Tibial nerve (tissue), 4 donors: ENCODE measurements at regions not wholly inside any gene's neighbourhood (a gene's known extent, or its start where the extent isn't known, plus 50 kb on each side); places are given as distances from the start of the nearest gene placed in this dataset.
A peak's percentile ranks its signal among the peaks of the same experiment; 100 is the strongest.

Source experiments
- DNase-seq, 2 donors: peaks; one replicate each; pipeline ENCODE4 v3.0.0-alpha.2; 2019; ENCODE audit warnings: low spot score in 2 of 2
- H3K27ac ChIP-seq, 4 donors: fragments of 200-600 bp; sonication (generic) in 3 of 4; one replicate each; pipeline ENCODE4 v1.5.1; 2017 to 2019; ENCODE audit warnings: mild to moderate bottlenecking in 1 of 4
- H3K27me3 ChIP-seq, 2 donors: fragments of 200-600 bp; sonication (generic) in 1 of 2; one replicate each; pipeline versions ENCODE4 v1.5.1 to v1.6.0; 2017 to 2019
- H3K36me3 ChIP-seq, 3 donors: fragments of 200-600 bp; sonication (generic); one replicate each; pipeline ENCODE4 v1.5.1; 2018 to 2019
- H3K4me1 ChIP-seq, 4 donors: fragments of 200-600 bp; sonication (generic) in 3 of 4; one replicate each; pipeline ENCODE4 v1.5.1; 2017 to 2019
- H3K4me3 ChIP-seq, 4 donors: fragments of 200-600 bp; sonication (generic) in 3 of 4; one replicate each; pipeline ENCODE4 v1.5.1; 2017 to 2019; ENCODE audit warnings: mild to moderate bottlenecking in 1 of 4, moderate library complexity in 1 of 4
- H3K9me3 ChIP-seq, 4 donors: fragments of 200-600 bp; sonication (generic) in 3 of 4; one replicate each; pipeline ENCODE4 v1.5.1; 2017 to 2019
- EP300 ChIP-seq, 2 donors: sonication (generic); formaldehyde crosslinking; IDR thresholded peaks; one replicate each; pipeline ENCODE4 v1.6.1; 2017; ENCODE audit warnings: antibody characterized with exemption in 2 of 2, mild to moderate bottlenecking in 1 of 2
- POLR2A ChIP-seq, 2 donors: fragments of 450-650 bp; IDR thresholded peaks; one replicate each; pipeline ENCODE4 v1.6.1; 2017; ENCODE audit warnings: antibody characterized with exemption in 2 of 2, mild to moderate bottlenecking in 2 of 2, moderate library complexity in 2 of 2
- WGBS, 2 donors: methylation state at CpG; one replicate each; pipeline ENCODE4 v1.1.5; 2018; 5-methylcytosine and 5-hydroxymethylcytosine counted together
- TF ChIP-seq, protein P1 (sequence below), 5 experiments: fragments of 200-600 bp in 3 of 5; fragments of 450-650 bp in 2 of 5; sonication (generic) in 3 of 5; IDR thresholded peaks; one replicate each; pipeline ENCODE4 v1.5.1; 2016 to 2019; ENCODE audit warnings: antibody characterized with exemption in 5 of 5, mild to moderate bottlenecking in 3 of 5, moderate library complexity in 2 of 5

DNA sequence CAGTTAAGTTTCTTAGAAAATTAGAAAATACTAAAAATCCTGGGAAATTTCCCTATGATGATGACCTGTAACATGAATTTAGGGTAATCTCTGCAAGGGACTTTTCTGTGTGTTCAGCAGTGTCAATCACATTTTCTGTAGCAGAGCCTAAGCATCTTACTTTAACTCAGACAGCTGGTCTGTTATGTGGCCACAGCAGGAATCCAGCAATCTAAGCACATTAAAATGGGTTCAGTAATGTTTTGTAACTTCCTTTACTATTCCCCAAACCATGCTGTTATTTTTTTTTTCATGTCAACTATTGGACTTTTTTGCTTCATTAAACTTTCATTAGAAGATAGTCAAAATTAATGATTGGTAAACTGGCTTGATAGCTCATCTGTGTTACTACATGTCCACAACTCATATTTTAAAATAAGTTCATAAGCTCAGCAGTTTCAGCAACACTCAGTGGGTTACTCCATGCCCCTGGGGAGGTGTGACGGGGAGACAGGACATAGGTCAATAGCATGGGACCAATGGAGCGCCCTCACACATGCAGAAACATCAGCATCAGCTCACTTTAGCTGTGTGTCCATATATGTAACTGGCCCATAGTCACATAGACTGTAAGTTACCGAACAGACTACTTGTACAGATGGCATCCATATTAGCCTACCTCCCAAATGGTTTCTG lies 168.0 kb upstream of the PACRGL start:
- no peaks in the 10 kb centered on the region for H3K4me1 ChIP-seq
- H3K36me3 ChIP-seq: peaks cover 0 to 31% (median 0%) of the 10 kb centered on the region in 3 donors
- 91 to 95% methylated on average over 3 of the region's 3 CpGs for WGBS, 2 donors
- DNase-seq: no peak
- no peaks in the 10 kb centered on the region for H3K27me3 ChIP-seq
- no peaks in the 10 kb centered on the region for H3K9me3 ChIP-seq
- TF ChIP-seq EP300 (IDR thresholded peaks at IDR 0.05) (no peak), POLR2A (IDR thresholded peaks at IDR 0.05) (no peak)
- TF ChIP-seq, protein P1, sequence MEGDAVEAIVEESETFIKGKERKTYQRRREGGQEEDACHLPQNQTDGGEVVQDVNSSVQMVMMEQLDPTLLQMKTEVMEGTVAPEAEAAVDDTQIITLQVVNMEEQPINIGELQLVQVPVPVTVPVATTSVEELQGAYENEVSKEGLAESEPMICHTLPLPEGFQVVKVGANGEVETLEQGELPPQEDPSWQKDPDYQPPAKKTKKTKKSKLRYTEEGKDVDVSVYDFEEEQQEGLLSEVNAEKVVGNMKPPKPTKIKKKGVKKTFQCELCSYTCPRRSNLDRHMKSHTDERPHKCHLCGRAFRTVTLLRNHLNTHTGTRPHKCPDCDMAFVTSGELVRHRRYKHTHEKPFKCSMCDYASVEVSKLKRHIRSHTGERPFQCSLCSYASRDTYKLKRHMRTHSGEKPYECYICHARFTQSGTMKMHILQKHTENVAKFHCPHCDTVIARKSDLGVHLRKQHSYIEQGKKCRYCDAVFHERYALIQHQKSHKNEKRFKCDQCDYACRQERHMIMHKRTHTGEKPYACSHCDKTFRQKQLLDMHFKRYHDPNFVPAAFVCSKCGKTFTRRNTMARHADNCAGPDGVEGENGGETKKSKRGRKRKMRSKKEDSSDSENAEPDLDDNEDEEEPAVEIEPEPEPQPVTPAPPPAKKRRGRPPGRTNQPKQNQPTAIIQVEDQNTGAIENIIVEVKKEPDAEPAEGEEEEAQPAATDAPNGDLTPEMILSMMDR (IDR thresholded peaks at IDR 0.05): no peak
- H3K4me3 ChIP-seq: no peak overlapping the region
- no peak overlapping the region for H3K27ac ChIP-seq

- Histone ChIP-seq H3K9me3 (no peaks in the 10 kb centered on the region), H3K27ac (no peak overlapping the region), H3K27me3 (no peaks in the 10 kb centered on the region), H3K36me3 (peaks cover 0 to 27% (median 0%) of the 10 kb centered on the region in 3 donors), H3K4me3 (no peak overlapping the region), H3K4me1 (no peaks in the 10 kb centered on the region)
- no peak for DNase-seq
- no peak for TF ChIP-seq EP300 (IDR thresholded peaks at IDR 0.05)
- TF ChIP-seq, protein P1 (IDR thresholded peaks at IDR 0.05): no peak
- no peak for TF ChIP-seq POLR2A (IDR thresholded peaks at IDR 0.05)
- 85 to 92% methylated on average over 5 of the region's 5 CpGs for WGBS, 2 donors
Observed at GRCh38 chr4:20532871-20533870, 167.1 kb upstream of the PACRGL start.

GRCh38 chr4:20538905-20539304 lies 161.4 kb upstream of the PACRGL start:
- H3K9me3 ChIP-seq: no peaks in the 10 kb centered on the region
- H3K4me3 ChIP-seq: no peak overlapping the region
- H3K27me3 ChIP-seq: no peaks in the 10 kb centered on the region
- DNase-seq: no peak
- 67 to 80% methylated on average over 5 of the region's 5 CpGs for WGBS, 2 donors
- TF ChIP-seq, protein P1 (IDR thresholded peaks at IDR 0.05): no peak
- TF ChIP-seq EP300 (IDR thresholded peaks at IDR 0.05) (no peak), POLR2A (IDR thresholded peaks at IDR 0.05) (no peak)
- no peaks in the 10 kb centered on the region for H3K4me1 ChIP-seq
- peaks cover 0 to 23% (median 0%) of the 10 kb centered on the region in 3 donors for H3K36me3 ChIP-seq
- no peak overlapping the region for H3K27ac ChIP-seq

GRCh38 chr4:20543131-20543530 lies 157.1 kb upstream of the PACRGL start:
- no peak overlapping the region for H3K4me3 ChIP-seq
- DNase-seq: no peak
- no peak overlapping the region for H3K27ac ChIP-seq
- WGBS, 2 donors: 35 to 43% methylated on average over 2 of the region's 2 CpGs
- peaks cover 0 to 7% (median 0%) of the 10 kb centered on the region in 3 donors for H3K36me3 ChIP-seq
- no peaks in the 10 kb centered on the region for H3K27me3 ChIP-seq
- no peaks in the 10 kb centered on the region for H3K9me3 ChIP-seq
- H3K4me1 ChIP-seq: peaks cover 0 to 7% (median 0%) of the 10 kb centered on the region in 4 donors
- TF ChIP-seq, protein P1 (IDR thresholded peaks at IDR 0.05): no peak

GRCh38 chr4:20544645-20545044 lies 155.6 kb upstream of the PACRGL start:
- WGBS, 2 donors: 21 to 28% methylated on average over 3 of the region's 3 CpGs
- H3K27ac ChIP-seq: no peak overlapping the region

More at GRCh38 chr4:20544645-20545044, 155.6 kb upstream of the PACRGL start:
- Histone ChIP-seq H3K9me3 (no peaks in the 10 kb centered on the region), H3K27me3 (no peaks in the 10 kb centered on the region), H3K4me1 (peaks cover 0 to 7% (median 0%) of the 10 kb centered on the region in 4 donors), H3K4me3 (no peak overlapping the region), H3K36me3 (no peaks in the 10 kb centered on the region)
- TF ChIP-seq EP300 (IDR thresholded peaks at IDR 0.05) (no peak), POLR2A (IDR thresholded peaks at IDR 0.05) (no peak)
- TF ChIP-seq, protein P1 (IDR thresholded peaks at IDR 0.05): peak; percentile 34 to 55 (median 49)
- DNase-seq: no peak
